Thymus (tissue), 11 donors: ENCODE measurements at regions not wholly inside any gene's neighbourhood (a gene's known extent, or its start where the extent isn't known, plus 50 kb on each side); places are given as distances from the start of the nearest gene placed in this dataset.

Experiments used
- DNase-seq, 9 donors: peaks; one replicate each; pipeline ENCODE4 v3.0.0-alpha.2; 2013; ENCODE audit warnings: low spot score in 9 of 9, low read depth in 6 of 9, missing footprints in 1 of 9
- H3K27ac ChIP-seq, 2 donors: one replicate each; pipeline ENCODE4 v1.5.1; 2013; ENCODE audit warnings: control low read depth in 1 of 2, low read depth in 1 of 2, low read length in 1 of 2, mild to moderate bottlenecking in 1 of 2, moderate library complexity in 1 of 2
- H3K27me3 ChIP-seq, 2 donors: one replicate each; pipeline ENCODE4 v1.5.1; 2013; ENCODE audit warnings: low read length in 1 of 2; ENCODE audit not compliant: control insufficient read depth in 2 of 2, insufficient read depth in 1 of 2
- H3K36me3 ChIP-seq, 2 donors: one replicate each; pipeline ENCODE4 v1.5.1; 2013; ENCODE audit warnings: low read length in 1 of 2, mild to moderate bottlenecking in 1 of 2, moderate library complexity in 1 of 2; ENCODE audit not compliant: control insufficient read depth in 2 of 2, insufficient read depth in 2 of 2
- H3K4me1 ChIP-seq, 2 donors: one replicate each; pipeline ENCODE4 v1.5.1; 2013; ENCODE audit warnings: low read length in 2 of 2; ENCODE audit not compliant: control insufficient read depth in 2 of 2, insufficient read depth in 2 of 2
- H3K4me3 ChIP-seq, 2 donors: one replicate each; pipeline ENCODE4 v1.5.1; 2013; ENCODE audit warnings: low read length in 2 of 2, control low read depth in 1 of 2, mild to moderate bottlenecking in 1 of 2
- H3K9me3 ChIP-seq, 2 donors: one replicate each; pipeline ENCODE4 v1.5.1; 2013; ENCODE audit warnings: low read length in 1 of 2, mild to moderate bottlenecking in 1 of 2; ENCODE audit not compliant: control insufficient read depth in 2 of 2, insufficient read depth in 1 of 2
- WGBS: extraction: QIAGEN DNeasy Blood & Tissue Kit; methylation state at CpG from one replicate; pipeline ENCODE4 v1.1.7; 2013; 5-methylcytosine and 5-hydroxymethylcytosine counted together
- donor health status: healthy.

- DNase-seq = no peak
- 97% methylated on average over 5 of the region's 5 CpGs for WGBS
- Histone ChIP-seq H3K27ac (no peak overlapping the region), H3K4me3 (no peak overlapping the region), H3K27me3 (no peaks in the 10 kb centered on the region), H3K36me3 (no peaks in the 10 kb centered on the region), H3K9me3 (no peaks in the 10 kb centered on the region), H3K4me1 (peaks cover 0 to 13% of the 10 kb centered on the region in 2 donors)
Observed at GRCh38 chr21:41110664-41111063, 57.3 kb upstream of the BACE2 start.

DNA sequence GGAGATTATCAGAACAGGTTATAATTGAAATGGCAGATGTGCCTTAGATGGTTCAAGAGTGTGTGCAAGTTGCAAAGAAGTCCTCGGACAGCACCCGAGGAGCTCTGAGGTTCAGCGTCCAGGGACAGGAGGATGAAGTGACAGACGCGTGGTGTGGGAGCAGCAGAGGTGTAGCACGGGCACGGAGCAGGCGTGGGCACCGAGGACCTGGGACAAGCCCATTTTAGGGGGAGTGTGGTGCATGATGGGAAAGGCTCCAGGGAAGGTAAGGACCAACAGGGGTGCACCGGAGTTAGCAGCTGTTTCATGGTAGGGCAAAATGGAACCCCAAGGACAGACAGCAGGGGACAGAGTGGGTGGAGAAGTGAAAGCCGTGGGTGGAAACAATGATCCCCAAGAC, 56.3 kb upstream of the BACE2 start:
- Histone ChIP-seq H3K36me3 (no peaks in the 10 kb centered on the region), H3K4me1 (peaks cover 0 to 13% of the 10 kb centered on the region in 2 donors), H3K27ac (no peak overlapping the region), H3K4me3 (no peak overlapping the region), H3K27me3 (no peaks in the 10 kb centered on the region), H3K9me3 (no peaks in the 10 kb centered on the region)
- WGBS = 89% methylated on average over 11 of the region's 11 CpGs
- no peak for DNase-seq

GRCh38 chr21:41112740-41113692, 54.9 kb upstream of the BACE2 start:
- peaks cover 0 to 13% of the 10 kb centered on the region in 2 donors for H3K4me1 ChIP-seq
- no peaks in the 10 kb centered on the region for H3K27me3 ChIP-seq
- no peaks in the 10 kb centered on the region for H3K36me3 ChIP-seq
- H3K27ac ChIP-seq = peak overlapping the region; percentile 56 to 66
- 20% methylated on average over 14 of the region's 14 CpGs for WGBS
- H3K9me3 ChIP-seq = no peaks in the 10 kb centered on the region
- H3K4me3 ChIP-seq = peak overlapping the region; percentile 30 to 35
- DNase-seq = peak; percentile 20 to 75 (median 34)

- H3K27ac ChIP-seq = no peak overlapping the region
- H3K27me3 ChIP-seq = peaks cover 0 to 2% of the 10 kb centered on the region in 2 donors
- no peaks in the 10 kb centered on the region for H3K9me3 ChIP-seq
- H3K36me3 ChIP-seq = no peaks in the 10 kb centered on the region
- 89% methylated on average over 4 of the region's 4 CpGs for WGBS
- peaks cover 0 to 13% of the 10 kb centered on the region in 2 donors for H3K4me1 ChIP-seq
- DNase-seq = no peak
- H3K4me3 ChIP-seq = no peak overlapping the region
Observed at GRCh38 chr21:41115851-41116250, 52.1 kb upstream of the BACE2 start.
